ENCODE measurements at regions not wholly inside any gene's neighbourhood (a gene's known extent, or its start where the extent isn't known, plus 50 kb on each side); places are given as distances from the start of the nearest gene placed in this dataset.
"Not testable (repeated sequence)": the region's sequence is repeated elsewhere in the genome, so short reads cannot be mapped to it uniquely, and the experiment has no call there.

- not testable (repeated sequence) for H3K27me3 ChIP-seq (ENCODE audit: control insufficient read depth, insufficient read depth, low read length)
Observed at GRCh38 chr2:64253421-64253820, 109.2 kb upstream of the PELI1 start.

GRCh38 chr2:64258566-64258965 lies 114.3 kb upstream of the PELI1 start:
- Histone ChIP-seq H3K27ac (ENCODE audit: insufficient read depth, low read length) (no peak overlapping the region), H2AFZ (ENCODE audit: low read length) (no peak overlapping the region), H3K79me2 (ENCODE audit: control insufficient read depth, insufficient read depth, low read length) (no peaks in the 10 kb centered on the region), H3K4me1 (ENCODE audit: control insufficient read depth, extremely low read depth, insufficient read depth, low read length) (peaks cover 6% of the 10 kb centered on the region), H3K27me3 (ENCODE audit: control insufficient read depth, insufficient read depth, low read length) (no peaks in the 10 kb centered on the region), H3K4me3 (replicated peaks in 1 of 4; ENCODE audit: control extremely low read depth in 1 of 4, insufficient read depth in 1 of 4, low read depth in 3 of 4, low read length in 4 of 4) (no peak overlapping the region), H3K36me3 (ENCODE audit: control insufficient read depth, insufficient read depth, low read length) (no peaks in the 10 kb centered on the region), H3K9me3 (ENCODE audit: control insufficient read depth, insufficient read depth, low read depth, low read length) (no peaks in the 10 kb centered on the region), H4K20me1 (ENCODE audit: control insufficient read depth, extremely low read depth, insufficient read depth, low read length) (no peaks in the 10 kb centered on the region), H3K9ac (ENCODE audit: insufficient read depth, low read length) (no peak overlapping the region), H3K4me2 (ENCODE audit: extremely low read depth, insufficient read depth, low read length) (no peak overlapping the region)
- no peak for DNase-seq (ENCODE audit: low read depth in 2 of 2)
- TF ChIP-seq EZH2 (IDR thresholded peaks at IDR 0.05; ENCODE audit: low read length, missing control alignments) (no peak), CTCF (conservative IDR thresholded peaks at IDR 0.05 in 1 of 2, IDR thresholded peaks at IDR 0.05 in 1 of 2; ENCODE audit: low read depth in 1 of 2, low read length in 2 of 2) (no peak)

More at GRCh38 chr2:64253421-64253820, 109.2 kb upstream of the PELI1 start:
- not testable (repeated sequence) for H3K27ac ChIP-seq (ENCODE audit: insufficient read depth, low read length); H3K4me3 ChIP-seq (replicated peaks in 1 of 4; ENCODE audit: control extremely low read depth in 1 of 4, insufficient read depth in 1 of 4, low read depth in 3 of 4, low read length in 4 of 4); H3K36me3 ChIP-seq (ENCODE audit: control insufficient read depth, insufficient read depth, low read length); H2AFZ ChIP-seq (ENCODE audit: low read length); H3K79me2 ChIP-seq (ENCODE audit: control insufficient read depth, insufficient read depth, low read length); H3K9ac ChIP-seq (ENCODE audit: insufficient read depth, low read length); H3K4me1 ChIP-seq (ENCODE audit: control insufficient read depth, extremely low read depth, insufficient read depth, low read length); DNase-seq (ENCODE audit: low read depth in 2 of 2); H3K9me3 ChIP-seq (ENCODE audit: control insufficient read depth, insufficient read depth, low read depth, low read length); H4K20me1 ChIP-seq (ENCODE audit: control insufficient read depth, extremely low read depth, insufficient read depth, low read length); H3K4me2 ChIP-seq (ENCODE audit: extremely low read depth, insufficient read depth, low read length)

GRCh38 chr2:64259312-64259711 lies 115.1 kb upstream of the PELI1 start:
- no peak for TF ChIP-seq CTCF (conservative IDR thresholded peaks at IDR 0.05 in 1 of 2, IDR thresholded peaks at IDR 0.05 in 1 of 2; ENCODE audit: low read depth in 1 of 2, low read length in 2 of 2)
- no peak for TF ChIP-seq EZH2 (IDR thresholded peaks at IDR 0.05; ENCODE audit: low read length, missing control alignments)
- Histone ChIP-seq H3K27ac (ENCODE audit: insufficient read depth, low read length) (no peak overlapping the region), H3K4me3 (replicated peaks in 1 of 4; ENCODE audit: control extremely low read depth in 1 of 4, insufficient read depth in 1 of 4, low read depth in 3 of 4, low read length in 4 of 4) (no peak overlapping the region), H2AFZ (ENCODE audit: low read length) (no peak overlapping the region), H3K4me1 (ENCODE audit: control insufficient read depth, extremely low read depth, insufficient read depth, low read length) (peaks cover 6% of the 10 kb centered on the region), H3K9ac (ENCODE audit: insufficient read depth, low read length) (no peak overlapping the region), H3K79me2 (ENCODE audit: control insufficient read depth, insufficient read depth, low read length) (no peaks in the 10 kb centered on the region), H3K4me2 (ENCODE audit: extremely low read depth, insufficient read depth, low read length) (no peak overlapping the region), H4K20me1 (ENCODE audit: control insufficient read depth, extremely low read depth, insufficient read depth, low read length) (no peaks in the 10 kb centered on the region), H3K27me3 (ENCODE audit: control insufficient read depth, insufficient read depth, low read length) (no peaks in the 10 kb centered on the region), H3K36me3 (ENCODE audit: control insufficient read depth, insufficient read depth, low read length) (no peaks in the 10 kb centered on the region), H3K9me3 (ENCODE audit: control insufficient read depth, insufficient read depth, low read depth, low read length) (no peaks in the 10 kb centered on the region)
- DNase-seq (ENCODE audit: low read depth in 2 of 2), result peak in 1 of 2 donors; percentile 25

Measured in fibroblast of lung (primary cell).